ENCODE measurements at regions not wholly inside any gene's neighbourhood (a gene's known extent, or its start where the extent isn't known, plus 50 kb on each side); places are given as distances from the start of the nearest gene placed in this dataset.

- no peak for DNase-seq
- Histone ChIP-seq H3K27ac (replicated peaks) (no peak overlapping the region), H3K27me3 (ENCODE audit: low read depth) (peaks cover 44% of the 10 kb centered on the region), H3K4me3 (no peak overlapping the region), H3K4me1 (no peaks in the 10 kb centered on the region), H3K36me3 (no peaks in the 10 kb centered on the region), H3K9me3 (replicated peaks) (no peaks in the 10 kb centered on the region)
- no peak for TF ChIP-seq CTCF (IDR thresholded peaks at IDR 0.05; ENCODE audit: borderline replicate concordance)
- intact Hi-C loops (cut with micrococcal nuclease): no loop called here
Measured at GRCh38 chr20:56761393-56761792, 132.3 kb downstream of the TFAP2C start.

- Histone ChIP-seq H3K27me3 (ENCODE audit: low read depth) (peaks cover 44% of the 10 kb centered on the region), H3K36me3 (no peaks in the 10 kb centered on the region), H3K4me1 (no peaks in the 10 kb centered on the region), H3K4me3 (no peak overlapping the region), H3K27ac (replicated peaks) (no peak overlapping the region), H3K9me3 (replicated peaks) (no peaks in the 10 kb centered on the region)
- TF ChIP-seq CTCF (IDR thresholded peaks at IDR 0.05; ENCODE audit: borderline replicate concordance): no peak
- DNase-seq: no peak
- intact Hi-C loops (cut with micrococcal nuclease): no loop called here
Measured at GRCh38 chr20:56762401-56762800, 133.3 kb downstream of the TFAP2C start.

GRCh38 chr20:56762829-56763228 is 133.7 kb downstream of the TFAP2C start:
- intact Hi-C loops (cut with micrococcal nuclease): no loop called here
- H3K9me3 ChIP-seq (replicated peaks): peaks cover 1% of the 10 kb centered on the region

GRCh38 chr20:56764671-56765070 is 135.6 kb downstream of the TFAP2C start:
- Histone ChIP-seq H3K4me3 (no peak overlapping the region), H3K36me3 (no peaks in the 10 kb centered on the region), H3K4me1 (no peaks in the 10 kb centered on the region), H3K27ac (replicated peaks) (no peak overlapping the region), H3K27me3 (ENCODE audit: low read depth) (peaks cover 38% of the 10 kb centered on the region), H3K9me3 (replicated peaks) (peaks cover 6% of the 10 kb centered on the region)
- TF ChIP-seq CTCF (IDR thresholded peaks at IDR 0.05; ENCODE audit: borderline replicate concordance): no peak
- intact Hi-C loops (cut with micrococcal nuclease): no loop called here
- no peak for DNase-seq

More at GRCh38 chr20:56762829-56763228, 133.7 kb downstream of the TFAP2C start:
- H3K36me3 ChIP-seq: no peaks in the 10 kb centered on the region
- no peak for DNase-seq
- H3K4me3 ChIP-seq: no peak overlapping the region
- H3K4me1 ChIP-seq: no peaks in the 10 kb centered on the region
- TF ChIP-seq CTCF (IDR thresholded peaks at IDR 0.05; ENCODE audit: borderline replicate concordance): no peak
- no peak overlapping the region for H3K27ac ChIP-seq (replicated peaks)
- H3K27me3 ChIP-seq (ENCODE audit: low read depth): peaks cover 42% of the 10 kb centered on the region

- intact Hi-C loops (cut with micrococcal nuclease): no loop called here
- no peak overlapping the region for H3K4me3 ChIP-seq
- no peaks in the 10 kb centered on the region for H3K4me1 ChIP-seq
- DNase-seq: no peak
- H3K36me3 ChIP-seq: no peaks in the 10 kb centered on the region
- peaks cover 43% of the 10 kb centered on the region for H3K27me3 ChIP-seq (ENCODE audit: low read depth)
- no peak overlapping the region for H3K27ac ChIP-seq (replicated peaks)
- peaks cover 6% of the 10 kb centered on the region for H3K9me3 ChIP-seq (replicated peaks)
- TF ChIP-seq CTCF (IDR thresholded peaks at IDR 0.05; ENCODE audit: borderline replicate concordance): no peak
Measured at GRCh38 chr20:56765172-56766073, 136.3 kb downstream of the TFAP2C start.
